Loucy (cell line): ENCODE measurements at regions not wholly inside any gene's neighbourhood (a gene's known extent, or its start where the extent isn't known, plus 50 kb on each side); places are given as distances from the start of the nearest gene placed in this dataset.

ENCODE experiments used
- CTCF ChIP-seq: fragments of 200-600 bp; sonication (generic); conservative IDR thresholded peaks from 2 replicates; pipeline ENCODE4 v1.5.1; 2014; ENCODE audit warnings: mild to moderate bottlenecking, antibody characterized with exemption, low read length
- EZH2phosphoT487 ChIP-seq: fragments of 200-600 bp; IDR thresholded peaks from 2 replicates; pipeline ENCODE4 v1.6.1; 2018; ENCODE audit warnings: antibody characterized with exemption, mild to moderate bottlenecking, moderate library complexity, borderline replicate concordance

- TF ChIP-seq EZH2phosphoT487: no peak
- TF ChIP-seq CTCF: no peak
These were observed 596.4 kb downstream of the PCDH18 start for GRCh38 chr4:136935871-136936270.
